HG02884 (cell line): ENCODE measurements at regions not wholly inside any gene's neighbourhood (a gene's known extent, or its start where the extent isn't known, plus 50 kb on each side); places are given as distances from the start of the nearest gene placed in this dataset.
"Not testable (repeated sequence)": the region's sequence is repeated elsewhere in the genome, so short reads cannot be mapped to it uniquely, and the experiment has no call there.

ENCODE experiments used
- ATAC-seq: cut with Tn5 transposase; IDR thresholded peaks from one replicate; pipeline ENCODE4 v1.9.1; 2021; ENCODE audit warnings: mild to moderate bottlenecking, moderate library complexity; ENCODE audit not compliant: unreplicated experiment

- no peak for ATAC-seq
Observed at GRCh38 chr18:70931942-70932814, 643.3 kb downstream of the SOCS6 start.

GRCh38 chr18:70920840-70921374 lies 632.1 kb downstream of the SOCS6 start:
- no peak for ATAC-seq

- no peak for ATAC-seq
Observed at GRCh38 chr18:70907673-70908072, 618.8 kb downstream of the SOCS6 start.

- ATAC-seq: no peak
Observed at GRCh38 chr18:70892381-70892780, 603.5 kb downstream of the SOCS6 start.

GRCh38 chr18:70870292-70870691 lies 581.4 kb downstream of the SOCS6 start:
- ATAC-seq: no peak

GRCh38 chr18:70848329-70848728 lies 559.5 kb downstream of the SOCS6 start:
- no peak for ATAC-seq

- no peak for ATAC-seq
Observed at GRCh38 chr18:70840649-70841048, 551.8 kb downstream of the SOCS6 start.

GRCh38 chr18:70827632-70828031 lies 538.8 kb downstream of the SOCS6 start:
- ATAC-seq: no peak

GRCh38 chr18:70826571-70826970 lies 537.7 kb downstream of the SOCS6 start:
- no peak for ATAC-seq

- ATAC-seq: no peak
Observed at GRCh38 chr18:70822691-70823090, 533.8 kb downstream of the SOCS6 start.

GRCh38 chr18:70822117-70822516 lies 533.3 kb downstream of the SOCS6 start:
- ATAC-seq: no peak

GRCh38 chr18:70808481-70809056 lies 519.7 kb downstream of the SOCS6 start:
- ATAC-seq: no peak

GRCh38 chr18:70781860-70782453 lies 493.1 kb downstream of the SOCS6 start:
- peak; percentile 98 for ATAC-seq

- not testable (repeated sequence) for ATAC-seq
Observed at GRCh38 chr18:70766254-70766653, 477.4 kb downstream of the SOCS6 start.

GRCh38 chr18:70762812-70763211 lies 474.0 kb downstream of the SOCS6 start:
- no peak for ATAC-seq

GRCh38 chr18:70758780-70759179 lies 469.9 kb downstream of the SOCS6 start:
- ATAC-seq: no peak

GRCh38 chr18:70754486-70754885 lies 465.6 kb downstream of the SOCS6 start:
- no peak for ATAC-seq

GRCh38 chr18:70732916-70733315 lies 444.1 kb downstream of the SOCS6 start:
- no peak for ATAC-seq

- ATAC-seq: no peak
Observed at GRCh38 chr18:70732188-70732587, 443.3 kb downstream of the SOCS6 start.

- no peak for ATAC-seq
Observed at GRCh38 chr18:70720607-70721006, 431.8 kb downstream of the SOCS6 start.

- no peak for ATAC-seq
Observed at GRCh38 chr18:70709720-70710119, 420.9 kb downstream of the SOCS6 start.

GRCh38 chr18:70709144-70709543 lies 420.3 kb downstream of the SOCS6 start:
- no peak for ATAC-seq
